HL-60 (cell line): ENCODE measurements at regions not wholly inside any gene's neighbourhood (a gene's known extent, or its start where the extent isn't known, plus 50 kb on each side); places are given as distances from the start of the nearest gene placed in this dataset.

Source experiments
- CTCF ChIP-seq: IDR thresholded peaks from one replicate; pipeline ENCODE4 v1.5.1; 2011; ENCODE audit warnings: low read length, control low read depth, inconsistent platforms; ENCODE audit not compliant: insufficient read depth
- POLR2AphosphoS5 ChIP-seq: IDR thresholded peaks from 2 replicates; pipeline ENCODE4 v1.6.1; 2012; ENCODE audit warnings: low read depth
- REST ChIP-seq: IDR thresholded peaks from 2 replicates; pipeline ENCODE4 v1.6.1; 2012; ENCODE audit warnings: low read depth; ENCODE audit not compliant: insufficient replicate concordance

DNA sequence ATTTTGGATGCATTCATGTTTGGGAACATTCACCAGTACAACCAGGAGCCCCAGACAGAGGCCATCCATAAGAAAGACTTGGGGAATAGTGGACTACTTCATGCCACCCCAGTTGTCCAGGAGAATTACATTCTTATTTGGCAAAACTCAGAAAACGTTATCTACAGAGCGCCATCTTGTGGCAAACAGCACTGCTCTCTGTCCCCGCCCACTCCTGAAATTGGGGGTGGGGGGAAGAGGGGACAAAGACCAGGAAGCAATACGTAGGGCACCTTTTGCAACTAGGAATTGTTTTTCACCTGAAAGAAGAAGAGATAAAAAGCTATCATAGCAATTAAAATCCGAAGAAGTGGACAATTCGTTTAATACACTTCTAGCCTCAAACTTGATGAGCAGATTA, 134.6 kb upstream of the MGMT start:
- TF ChIP-seq REST (no peak), POLR2AphosphoS5 (no peak), CTCF (peak; percentile 1)
